GM18951 (cell line): ENCODE measurements at regions not wholly inside any gene's neighbourhood (a gene's known extent, or its start where the extent isn't known, plus 50 kb on each side); places are given as distances from the start of the nearest gene placed in this dataset.

ENCODE experiments used
- POLR2A ChIP-seq: IDR thresholded peaks from 4 replicates; pipeline ENCODE4 v1.6.1; 2011; ENCODE audit warnings: mild to moderate bottlenecking; ENCODE audit not compliant: insufficient read length, insufficient read depth; ENCODE audit errors: extremely low read depth
- in situ Hi-C: fragments of 300-500 bp; cut with MboI; formaldehyde crosslinking; loops from one replicate; pipeline ENCODE4 v1.12.0; 2022; ENCODE audit warnings: low sequenced_read_pairs, mixed read lengths, inconsistent platforms; ENCODE audit not compliant: unreplicated experiment

DNA sequence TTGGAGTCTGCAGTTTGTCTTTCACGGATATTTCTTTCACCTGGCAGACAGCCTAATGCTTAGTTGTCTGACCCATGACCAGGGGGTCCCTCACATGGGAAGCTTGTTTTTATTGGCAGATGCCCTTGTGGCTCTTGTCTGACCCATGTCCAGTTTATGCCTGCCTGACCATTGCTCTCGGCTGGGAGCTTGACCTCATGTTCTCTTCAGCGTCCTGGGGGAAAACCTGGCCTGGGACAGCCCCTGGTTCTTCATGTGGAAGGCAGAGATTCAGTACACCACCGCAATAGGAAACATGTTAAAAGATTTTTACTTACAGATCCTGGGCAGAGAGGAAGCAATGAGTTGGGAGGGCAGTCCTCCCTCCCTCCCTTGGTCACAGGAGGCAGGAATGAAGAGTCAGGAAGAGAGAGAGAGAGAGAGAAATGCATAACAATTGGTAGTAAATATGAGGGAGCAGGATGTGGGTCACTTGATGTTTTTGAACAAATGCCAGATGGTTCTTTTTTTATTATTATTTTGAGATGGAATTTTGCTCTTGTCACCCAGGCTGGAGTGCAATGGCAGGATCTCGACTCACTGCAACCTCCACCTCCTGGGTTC is 302.7 kb upstream of the MYOCD start:
- TF ChIP-seq POLR2A: no peak
- in situ Hi-C loops: no loop called here

DNA sequence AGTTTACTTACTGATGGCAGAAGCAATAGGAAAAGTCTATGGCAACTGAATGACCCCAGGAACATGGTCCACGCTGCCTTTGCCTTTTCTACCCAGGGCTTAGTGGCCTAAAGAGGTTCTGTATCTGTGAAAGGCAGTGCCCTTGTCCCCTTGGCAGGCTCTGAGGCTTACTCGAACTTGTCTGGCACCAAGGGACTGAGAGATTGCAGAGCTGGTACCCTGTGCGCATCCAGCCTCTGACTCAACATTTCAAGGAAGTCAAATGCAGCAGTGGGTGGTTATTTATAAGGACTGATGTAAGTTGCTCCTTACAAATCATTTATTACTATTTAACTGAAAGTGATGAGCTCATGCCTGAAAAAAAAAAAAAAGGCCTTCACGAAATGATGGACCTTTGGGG is 299.9 kb upstream of the MYOCD start:
- TF ChIP-seq POLR2A: no peak

DNA sequence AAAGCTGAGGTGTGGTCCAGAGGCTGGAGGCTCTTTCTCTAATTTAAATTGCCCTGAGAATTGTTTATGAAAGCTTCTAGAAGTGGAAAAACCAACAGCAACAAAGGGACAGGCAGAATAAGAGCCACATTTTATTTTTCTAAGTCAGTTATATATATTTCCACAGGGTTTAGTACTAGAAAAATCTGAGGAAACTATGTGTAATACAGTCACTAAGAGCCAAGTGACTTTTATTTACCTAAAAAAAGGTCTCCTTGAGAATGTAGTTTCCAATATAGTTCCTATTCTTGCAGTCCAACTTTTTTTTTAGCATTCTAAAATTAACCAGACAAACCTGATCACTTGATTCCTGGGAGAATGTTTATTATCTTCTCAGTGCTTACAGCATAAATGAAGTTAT is 296.6 kb upstream of the MYOCD start:
- TF ChIP-seq POLR2A: no peak
- in situ Hi-C loops: no loop called here

More for the DNA sequence above, 299.9 kb upstream of the MYOCD start:
- in situ Hi-C loops: no loop called here

DNA sequence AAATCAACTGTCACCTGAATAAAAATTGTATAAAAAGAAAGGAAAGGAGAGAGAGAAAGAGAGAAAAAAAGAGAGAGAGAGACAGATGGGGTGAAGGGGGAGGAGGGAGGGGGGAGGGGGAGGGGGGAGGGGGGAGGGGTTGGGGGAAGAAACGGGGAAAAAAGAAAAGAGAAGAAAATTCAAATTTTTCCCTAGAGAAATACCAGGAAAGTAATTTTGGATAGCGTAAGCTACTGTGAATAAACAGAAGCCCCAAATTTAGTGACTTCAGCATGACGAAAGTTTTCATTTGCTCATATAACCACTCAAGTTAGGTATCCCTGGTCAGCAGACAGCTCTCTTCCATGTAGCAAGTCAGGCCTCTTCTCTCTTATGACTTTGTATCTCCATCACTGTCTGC is 289.4 kb upstream of the MYOCD start:
- no peak for TF ChIP-seq POLR2A
- in situ Hi-C loops: no loop called here

DNA sequence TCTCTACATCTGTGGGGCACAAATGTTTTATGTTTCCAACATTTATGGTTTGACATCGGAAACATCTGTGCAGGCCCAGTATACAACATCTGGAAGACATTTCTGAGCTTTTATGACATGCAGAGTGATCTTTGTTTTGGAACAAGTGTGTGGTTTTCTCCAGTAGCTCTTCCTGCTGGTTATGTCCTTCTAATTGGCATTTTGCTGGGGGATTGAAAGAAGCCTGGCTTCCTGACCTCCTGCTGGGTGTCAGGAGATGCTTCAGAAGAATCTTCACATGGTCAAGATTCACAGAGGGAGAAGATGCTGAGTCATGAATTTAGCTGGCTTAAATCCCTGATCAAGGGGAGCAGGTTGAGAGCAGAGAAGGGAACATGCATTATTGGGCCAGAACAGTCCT is 279.5 kb upstream of the MYOCD start:
- in situ Hi-C loops: no loop called here

DNA sequence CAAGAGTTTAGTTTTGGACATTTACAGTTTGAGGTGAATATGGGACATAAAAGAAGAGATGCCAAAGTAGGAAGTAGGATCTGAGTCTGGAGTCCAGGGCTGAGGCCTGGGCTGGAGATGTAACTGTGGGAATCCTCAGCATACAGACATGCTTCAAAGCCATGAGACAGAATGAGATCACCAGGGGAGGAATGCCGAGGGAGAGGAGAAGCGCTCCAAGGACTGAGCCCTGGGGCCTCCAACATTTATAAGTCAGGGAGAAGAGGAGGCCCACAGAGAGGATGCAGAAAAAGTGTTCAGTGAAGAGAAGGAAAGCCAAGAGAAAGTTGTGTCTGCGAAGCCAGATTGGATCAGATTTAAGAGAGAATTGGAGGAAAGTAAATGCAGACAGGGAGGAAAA is 277.5 kb upstream of the MYOCD start:
- in situ Hi-C loops: no loop called here
- TF ChIP-seq POLR2A: no peak

More for the DNA sequence above, 279.5 kb upstream of the MYOCD start:
- TF ChIP-seq POLR2A: no peak

DNA sequence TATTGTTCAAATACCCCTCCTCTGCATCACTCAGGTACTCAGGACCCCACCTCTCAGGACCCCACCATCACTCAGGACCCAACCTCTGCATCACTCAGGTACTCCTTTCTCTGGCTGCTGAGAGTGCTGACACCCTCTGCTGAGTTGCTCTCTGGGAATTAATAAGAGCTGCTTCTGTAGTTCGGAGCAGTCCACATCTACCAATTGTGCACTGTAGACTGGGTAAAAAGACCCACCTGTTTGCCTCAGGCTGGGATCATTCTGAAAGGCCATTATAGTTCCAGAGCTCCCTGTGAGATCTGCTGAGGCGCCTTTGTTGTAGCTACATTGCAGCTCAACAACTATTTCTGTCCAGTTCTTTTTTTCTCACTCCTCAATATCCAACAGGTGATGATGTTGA is 276.3 kb upstream of the MYOCD start:
- TF ChIP-seq POLR2A: no peak
- in situ Hi-C loops: no loop called here

DNA sequence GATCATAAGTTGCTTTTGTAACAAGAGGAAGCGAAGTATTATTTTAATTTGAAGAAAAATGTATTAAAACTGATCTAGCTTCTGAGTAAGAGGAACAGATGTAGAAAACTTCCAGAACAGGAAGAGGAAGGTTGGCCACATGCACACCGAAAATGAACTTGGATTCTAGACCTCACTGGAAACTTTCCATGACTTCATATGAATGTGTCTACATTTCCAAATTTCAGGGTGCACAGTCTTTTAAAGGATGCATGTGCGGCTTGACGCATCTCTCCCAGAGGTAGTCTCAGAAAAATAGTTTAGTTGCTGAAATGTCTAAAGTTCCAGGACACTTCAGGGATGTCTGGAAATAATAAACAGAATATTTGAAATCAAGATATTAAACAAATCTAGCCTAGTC is 275.1 kb upstream of the MYOCD start:
- in situ Hi-C loops: no loop called here
- no peak for TF ChIP-seq POLR2A

DNA sequence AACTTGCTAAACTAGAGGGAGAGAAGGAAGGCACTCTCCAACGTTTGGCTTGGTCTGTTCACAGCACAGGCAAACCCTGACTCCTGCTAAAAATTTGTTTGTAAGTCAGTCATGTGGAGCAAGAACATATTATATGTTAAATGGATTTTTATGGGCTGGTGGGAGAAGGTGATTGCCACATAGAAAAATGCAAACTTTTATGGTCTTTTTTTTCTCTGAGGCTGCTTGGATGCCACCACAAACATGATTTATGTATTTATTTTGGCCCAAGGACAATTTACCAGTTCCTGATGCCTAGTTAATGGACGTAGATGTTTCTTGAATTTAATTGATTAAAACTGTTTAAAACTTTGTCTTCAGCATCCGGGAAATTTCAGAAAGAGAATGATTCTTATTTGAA is 274.2 kb upstream of the MYOCD start:
- in situ Hi-C loops: no loop called here
- TF ChIP-seq POLR2A: no peak

DNA sequence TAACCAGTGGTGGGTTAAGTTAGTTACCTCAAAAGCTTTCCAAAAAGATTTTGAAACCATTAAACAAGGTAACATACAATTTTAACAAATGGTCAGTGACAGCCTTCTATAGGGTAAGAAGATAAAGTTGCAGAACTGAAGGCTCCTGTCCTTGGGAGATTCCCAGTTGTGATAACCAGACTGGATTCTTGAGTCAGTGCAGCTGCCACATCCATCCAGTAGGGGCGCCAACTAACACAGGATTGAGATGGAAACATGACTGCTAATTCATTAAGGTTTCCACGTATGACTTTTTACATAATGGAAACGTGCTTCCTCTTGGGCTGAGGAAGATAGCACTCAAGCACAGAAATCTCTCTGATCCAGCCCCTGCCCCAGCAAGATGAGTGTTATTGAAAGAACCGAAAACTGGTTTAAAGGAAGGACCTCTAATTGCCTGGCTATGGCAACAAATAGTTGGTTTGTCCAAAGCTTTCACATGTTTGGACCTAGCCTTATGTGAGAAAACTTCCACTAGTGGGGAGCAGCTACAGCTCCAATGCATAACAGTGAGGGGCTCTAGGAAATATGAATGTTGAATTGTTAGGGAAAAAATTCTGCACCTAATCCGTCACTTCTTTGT is 269.8 kb upstream of the MYOCD start:
- in situ Hi-C loops: no loop called here
- no peak for TF ChIP-seq POLR2A

DNA sequence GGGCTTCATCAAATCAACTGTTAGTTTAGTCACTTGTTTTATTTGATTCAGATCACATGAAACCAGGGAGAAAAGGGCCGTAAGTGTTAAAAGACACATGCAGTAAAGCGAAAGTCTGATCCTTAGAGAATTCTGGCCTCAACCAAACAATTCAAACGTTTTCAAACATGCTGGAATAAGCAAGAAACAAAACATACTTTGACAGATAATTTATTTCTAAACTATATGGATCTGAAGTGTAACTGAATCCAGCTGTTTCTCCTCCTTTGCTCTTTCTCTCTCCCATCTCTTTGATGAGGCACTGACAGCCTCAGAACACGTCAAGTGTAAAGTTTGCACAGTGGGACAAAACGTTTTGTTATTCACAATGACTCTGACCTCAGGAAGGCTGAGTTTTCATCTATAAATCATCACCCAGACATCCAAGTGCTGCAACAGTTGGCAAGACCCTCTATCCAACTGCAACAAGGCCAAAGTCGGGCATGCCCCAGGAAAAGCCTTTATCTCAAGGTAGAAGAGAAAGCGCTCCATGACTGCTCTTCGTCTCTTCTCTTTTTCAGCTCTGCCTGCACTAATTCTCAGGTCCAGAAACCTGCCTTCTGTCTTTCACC is 267.1 kb upstream of the MYOCD start:
- in situ Hi-C loops: no loop called here
- TF ChIP-seq POLR2A: no peak

DNA sequence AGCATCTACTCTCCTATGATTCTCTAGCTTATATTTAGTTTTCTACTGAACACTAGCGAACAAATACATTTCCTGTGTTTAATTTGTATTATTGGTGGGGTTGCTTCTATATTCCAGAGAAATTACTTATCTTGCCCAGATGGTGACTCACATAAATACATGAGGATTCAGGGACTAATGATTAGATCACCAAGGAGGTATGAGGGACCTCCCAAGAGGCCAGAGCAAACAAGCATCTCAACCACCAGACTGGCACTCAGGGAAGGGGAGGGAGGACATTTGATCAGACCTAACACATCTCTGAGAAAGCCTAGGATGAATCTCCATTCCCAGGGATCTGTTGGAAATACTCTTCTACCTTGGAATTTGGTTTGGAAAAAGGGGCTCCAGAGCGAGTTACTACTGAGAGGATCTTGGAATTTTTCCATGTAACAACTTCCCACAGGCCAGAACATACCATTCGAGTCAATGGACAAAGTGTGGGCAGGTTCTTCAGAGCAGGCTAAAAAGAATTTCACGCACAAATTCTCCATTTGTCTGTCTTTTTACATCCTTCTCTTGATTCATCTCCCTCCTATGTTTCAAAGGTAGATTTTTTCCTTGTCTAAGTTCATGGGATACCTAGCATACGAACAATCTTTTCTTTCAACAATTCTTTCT is 262.6 kb upstream of the MYOCD start:
- TF ChIP-seq POLR2A: no peak
- in situ Hi-C loops: no loop called here

DNA sequence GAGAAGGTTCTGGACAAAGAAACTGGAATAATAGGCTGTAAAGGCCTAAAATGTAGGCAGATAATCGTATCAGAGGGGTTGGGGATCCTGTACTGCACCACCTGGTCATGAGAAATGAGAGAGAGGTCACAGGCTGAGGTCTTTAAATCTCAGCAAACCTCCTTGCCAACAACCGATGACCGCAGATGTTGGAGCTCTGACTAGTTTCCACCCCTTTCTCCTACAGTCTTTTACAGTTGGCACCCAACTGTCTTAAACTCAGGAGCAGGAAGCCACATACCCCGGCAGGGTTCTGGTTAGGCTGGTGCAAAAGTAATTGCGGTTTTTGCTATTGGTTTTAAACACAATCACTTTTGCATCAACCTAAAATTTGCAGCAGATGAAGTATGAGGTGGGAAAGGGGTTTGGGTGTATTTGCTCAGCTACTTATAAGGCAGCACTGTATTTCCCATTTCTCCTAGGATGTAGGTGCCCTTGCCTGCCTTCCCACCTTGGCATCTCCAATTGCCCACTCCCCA is 261.8 kb upstream of the MYOCD start:
- in situ Hi-C loops: no loop called here
- TF ChIP-seq POLR2A: no peak

DNA sequence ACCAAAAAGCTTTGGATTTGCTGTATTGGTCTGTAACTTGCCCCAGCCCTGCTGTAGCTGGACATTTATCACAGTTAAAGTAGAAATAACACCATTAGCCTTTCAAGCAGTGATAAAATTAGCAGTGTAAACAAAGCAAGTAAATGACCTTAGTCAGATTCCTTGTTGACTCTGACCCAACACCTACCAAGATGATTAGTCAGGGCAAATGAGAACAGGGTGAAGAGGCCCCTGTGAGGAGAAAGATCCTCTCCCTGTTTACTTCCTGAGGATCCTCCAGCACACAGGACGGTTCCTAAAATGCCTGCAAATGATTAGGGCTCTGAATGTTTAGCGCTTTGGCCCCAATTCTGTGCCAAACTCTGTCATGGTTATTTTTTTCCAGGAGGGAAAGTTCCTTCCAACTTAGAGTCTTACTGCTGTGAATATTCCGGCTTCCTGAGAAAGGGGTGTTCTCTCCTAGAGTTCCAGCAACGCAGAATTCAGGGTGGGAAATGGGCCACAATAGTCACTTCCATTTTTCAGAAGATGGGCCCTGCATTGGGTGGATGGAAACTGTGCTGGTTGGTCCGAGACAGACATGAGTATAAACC is 259.0 kb upstream of the MYOCD start:
- in situ Hi-C loops: no loop called here
- no peak for TF ChIP-seq POLR2A
